ENCODE measurements at regions not wholly inside any gene's neighbourhood (a gene's known extent, or its start where the extent isn't known, plus 50 kb on each side); places are given as distances from the start of the nearest gene placed in this dataset.

GRCh38 chr4:128601991-128602695, 207.4 kb upstream of the JADE1 start:
- H3K4me3 ChIP-seq: no peak overlapping the region
- no peaks in the 10 kb centered on the region for H3K9me2 ChIP-seq (replicated peaks; ENCODE audit: insufficient read depth)
- DNase-seq (ENCODE audit: low spot score): peak; percentile 13
- H3K27ac ChIP-seq: peak overlapping the region; percentile 89
- peak overlapping the region; percentile 34 for H3K4me2 ChIP-seq
- no peaks in the 10 kb centered on the region for H3K27me3 ChIP-seq
- no peaks in the 10 kb centered on the region for H4K20me1 ChIP-seq (ENCODE audit: insufficient read depth, poor library complexity, severe bottlenecking)
- H2AFZ ChIP-seq: no peak overlapping the region
- H3K9me3 ChIP-seq (ENCODE audit: low read depth): no peaks in the 10 kb centered on the region
- H3K79me2 ChIP-seq: no peaks in the 10 kb centered on the region
- H3K4me1 ChIP-seq (ENCODE audit: insufficient read depth): peaks cover 33% of the 10 kb centered on the region
- TF ChIP-seq EZH2phosphoT487 (IDR thresholded peaks at IDR 0.05; ENCODE audit: low read depth, severe bottlenecking, unreplicated experiment) (no peak), EZH2 (IDR thresholded peaks at IDR 0.05; ENCODE audit: borderline replicate concordance) (no peak)
- TF ChIP-seq, protein P1, sequence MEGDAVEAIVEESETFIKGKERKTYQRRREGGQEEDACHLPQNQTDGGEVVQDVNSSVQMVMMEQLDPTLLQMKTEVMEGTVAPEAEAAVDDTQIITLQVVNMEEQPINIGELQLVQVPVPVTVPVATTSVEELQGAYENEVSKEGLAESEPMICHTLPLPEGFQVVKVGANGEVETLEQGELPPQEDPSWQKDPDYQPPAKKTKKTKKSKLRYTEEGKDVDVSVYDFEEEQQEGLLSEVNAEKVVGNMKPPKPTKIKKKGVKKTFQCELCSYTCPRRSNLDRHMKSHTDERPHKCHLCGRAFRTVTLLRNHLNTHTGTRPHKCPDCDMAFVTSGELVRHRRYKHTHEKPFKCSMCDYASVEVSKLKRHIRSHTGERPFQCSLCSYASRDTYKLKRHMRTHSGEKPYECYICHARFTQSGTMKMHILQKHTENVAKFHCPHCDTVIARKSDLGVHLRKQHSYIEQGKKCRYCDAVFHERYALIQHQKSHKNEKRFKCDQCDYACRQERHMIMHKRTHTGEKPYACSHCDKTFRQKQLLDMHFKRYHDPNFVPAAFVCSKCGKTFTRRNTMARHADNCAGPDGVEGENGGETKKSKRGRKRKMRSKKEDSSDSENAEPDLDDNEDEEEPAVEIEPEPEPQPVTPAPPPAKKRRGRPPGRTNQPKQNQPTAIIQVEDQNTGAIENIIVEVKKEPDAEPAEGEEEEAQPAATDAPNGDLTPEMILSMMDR (IDR thresholded peaks at IDR 0.05; ENCODE audit: poor library complexity): no peak
- no peaks in the 10 kb centered on the region for H3K36me3 ChIP-seq (replicated peaks; ENCODE audit: insufficient read depth, low read depth)
- 100% methylated on average over 1 of the region's 1 CpG for WGBS (ENCODE audit: low lambda C conversion rate, missing lambda C conversion rate)

- peaks cover 33% of the 10 kb centered on the region for H3K4me1 ChIP-seq (ENCODE audit: insufficient read depth)
- no peaks in the 10 kb centered on the region for H3K79me2 ChIP-seq
- TF ChIP-seq EZH2 (IDR thresholded peaks at IDR 0.05; ENCODE audit: borderline replicate concordance): no peak
- no peak for TF ChIP-seq EZH2phosphoT487 (IDR thresholded peaks at IDR 0.05; ENCODE audit: low read depth, severe bottlenecking, unreplicated experiment)
- DNase-seq (ENCODE audit: low spot score): peak; percentile 90
- no peaks in the 10 kb centered on the region for H3K27me3 ChIP-seq
- 40% methylated on average over 14 of the region's 14 CpGs for WGBS (ENCODE audit: low lambda C conversion rate, missing lambda C conversion rate)
- no peak overlapping the region for H3K4me3 ChIP-seq
- no peaks in the 10 kb centered on the region for H4K20me1 ChIP-seq (ENCODE audit: insufficient read depth, poor library complexity, severe bottlenecking)
- no peaks in the 10 kb centered on the region for H3K9me2 ChIP-seq (replicated peaks; ENCODE audit: insufficient read depth)
- no peak overlapping the region for H2AFZ ChIP-seq
- peak overlapping the region; percentile 89 for H3K27ac ChIP-seq
- no peaks in the 10 kb centered on the region for H3K36me3 ChIP-seq (replicated peaks; ENCODE audit: insufficient read depth, low read depth)
- H3K4me2 ChIP-seq: peak overlapping the region; percentile 34
- H3K9me3 ChIP-seq (ENCODE audit: low read depth): no peaks in the 10 kb centered on the region
Measured at GRCh38 chr4:128600996-128601871, 208.3 kb upstream of the JADE1 start.

DNA sequence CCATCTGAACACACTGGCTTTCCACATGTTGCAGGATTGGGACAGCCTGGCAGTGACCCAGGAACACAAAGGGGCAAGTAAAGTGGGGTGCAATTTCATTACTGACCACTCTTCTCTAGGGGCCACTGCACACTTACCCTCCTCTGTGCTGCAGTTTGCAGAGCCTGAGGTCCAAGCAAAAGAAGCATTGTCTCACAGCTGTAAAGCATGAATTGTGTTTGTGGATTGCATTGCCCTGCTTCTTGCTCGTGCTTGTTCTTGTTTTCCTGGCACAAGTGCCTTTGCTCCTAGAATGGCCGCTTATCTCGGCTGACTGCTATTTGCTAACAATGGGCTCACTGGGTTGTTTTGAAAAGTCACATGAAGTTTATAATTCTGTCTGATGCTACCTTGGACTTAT, 209.1 kb upstream of the JADE1 start:
- Histone ChIP-seq H4K20me1 (ENCODE audit: insufficient read depth, poor library complexity, severe bottlenecking) (no peaks in the 10 kb centered on the region), H3K79me2 (no peaks in the 10 kb centered on the region), H3K27me3 (no peaks in the 10 kb centered on the region), H3K4me2 (peak overlapping the region; percentile 34), H3K9me2 (replicated peaks; ENCODE audit: insufficient read depth) (no peaks in the 10 kb centered on the region), H3K9me3 (ENCODE audit: low read depth) (no peaks in the 10 kb centered on the region), H3K4me1 (ENCODE audit: insufficient read depth) (peaks cover 33% of the 10 kb centered on the region), H3K4me3 (no peak overlapping the region), H2AFZ (no peak overlapping the region), H3K27ac (peak overlapping the region; percentile 89), H3K36me3 (replicated peaks; ENCODE audit: insufficient read depth, low read depth) (no peaks in the 10 kb centered on the region)
- peak; percentile 19 for DNase-seq (ENCODE audit: low spot score)
- TF ChIP-seq, protein P1 (IDR thresholded peaks at IDR 0.05; ENCODE audit: poor library complexity): no peak
- no peak for TF ChIP-seq EZH2 (IDR thresholded peaks at IDR 0.05; ENCODE audit: borderline replicate concordance)
- TF ChIP-seq EZH2phosphoT487 (IDR thresholded peaks at IDR 0.05; ENCODE audit: low read depth, severe bottlenecking, unreplicated experiment): no peak
- WGBS (ENCODE audit: low lambda C conversion rate, missing lambda C conversion rate): 54% methylated on average over 3 of the region's 3 CpGs

DNA sequence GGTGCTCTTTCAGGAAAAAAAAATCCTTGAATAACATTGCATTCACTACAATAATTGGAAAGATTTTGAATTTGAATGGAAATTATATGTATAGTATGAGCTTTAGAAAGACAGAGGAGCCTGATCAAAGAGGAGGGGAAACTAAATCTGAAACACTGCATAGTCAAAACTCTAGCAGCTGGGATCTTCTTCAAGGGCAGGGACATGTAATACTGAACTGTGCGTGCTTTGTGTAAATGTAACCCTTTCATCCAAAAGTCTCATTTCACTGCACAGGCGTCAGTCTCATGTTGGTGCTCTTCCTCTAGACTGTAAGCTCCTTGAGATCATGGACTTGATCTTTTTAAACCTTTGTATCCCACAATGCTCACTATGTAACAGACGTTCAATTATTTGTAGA, 212.0 kb upstream of the JADE1 start:
- 83% methylated on average over 3 of the region's 3 CpGs for WGBS (ENCODE audit: low lambda C conversion rate, missing lambda C conversion rate)
- Histone ChIP-seq H3K4me2 (no peak overlapping the region), H3K4me1 (ENCODE audit: insufficient read depth) (peaks cover 33% of the 10 kb centered on the region), H3K36me3 (replicated peaks; ENCODE audit: insufficient read depth, low read depth) (no peaks in the 10 kb centered on the region), H2AFZ (no peak overlapping the region), H3K27ac (no peak overlapping the region), H3K9me3 (ENCODE audit: low read depth) (no peaks in the 10 kb centered on the region), H3K4me3 (no peak overlapping the region), H4K20me1 (ENCODE audit: insufficient read depth, poor library complexity, severe bottlenecking) (no peaks in the 10 kb centered on the region), H3K9me2 (replicated peaks; ENCODE audit: insufficient read depth) (no peaks in the 10 kb centered on the region), H3K27me3 (no peaks in the 10 kb centered on the region), H3K79me2 (no peaks in the 10 kb centered on the region)
- TF ChIP-seq, protein P1 (IDR thresholded peaks at IDR 0.05; ENCODE audit: poor library complexity): no peak
- TF ChIP-seq EZH2 (IDR thresholded peaks at IDR 0.05; ENCODE audit: borderline replicate concordance) (no peak), EZH2phosphoT487 (IDR thresholded peaks at IDR 0.05; ENCODE audit: low read depth, severe bottlenecking, unreplicated experiment) (no peak)
- no peak for DNase-seq (ENCODE audit: low spot score)

Data from hepatocyte (in vitro differentiated cells).